GM19324 (cell line): ENCODE measurements at regions not wholly inside any gene's neighbourhood (a gene's known extent, or its start where the extent isn't known, plus 50 kb on each side); places are given as distances from the start of the nearest gene placed in this dataset.
"Not testable (repeated sequence)": the region's sequence is repeated elsewhere in the genome, so short reads cannot be mapped to it uniquely, and the experiment has no call there.

Experiments used
- ATAC-seq: cut with Tn5 transposase; IDR thresholded peaks from one replicate; pipeline ENCODE4 v1.9.1; 2021; ENCODE audit warnings: mild to moderate bottlenecking, moderate library complexity; ENCODE audit not compliant: unreplicated experiment, low FRiP score

DNA sequence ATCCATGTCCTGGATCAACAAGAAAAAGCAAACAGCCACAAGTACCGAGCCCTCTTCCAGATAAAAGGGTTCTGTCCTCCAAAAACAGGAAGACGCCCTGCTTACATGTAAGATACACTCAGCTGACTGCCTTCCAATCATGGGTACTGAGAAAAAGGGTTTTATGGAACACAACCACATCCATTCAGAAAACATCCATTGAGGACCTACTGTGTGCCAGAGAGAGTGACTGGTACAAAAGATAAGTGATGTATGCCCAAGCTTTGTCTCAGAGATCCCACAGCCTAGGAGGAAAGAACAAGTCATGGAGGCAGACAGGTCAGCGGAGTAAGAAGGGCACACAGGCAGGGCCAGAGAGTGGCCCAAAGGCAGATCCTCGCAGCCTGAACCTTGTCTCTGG lies 94.8 kb upstream of the SSTR4 start:
- ATAC-seq = no peak

DNA sequence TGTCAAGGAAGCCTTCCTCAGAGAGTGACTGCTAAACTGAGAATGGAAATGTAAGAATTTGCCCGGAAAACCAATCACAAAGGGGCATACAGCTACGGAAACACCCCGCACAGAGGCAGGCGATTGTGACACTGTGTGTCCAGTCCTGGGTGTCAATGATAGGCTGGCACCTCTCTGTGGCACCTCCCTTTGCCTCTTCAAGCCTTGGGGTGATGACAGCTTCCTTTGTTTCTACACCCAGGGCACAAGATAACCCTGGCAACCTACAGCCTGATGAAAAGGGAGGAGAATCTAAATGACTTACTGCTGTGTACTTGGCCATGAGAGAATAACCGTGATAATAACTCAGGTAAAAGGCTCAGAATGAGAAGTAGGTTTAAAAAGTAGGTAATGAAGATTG lies 93.6 kb upstream of the SSTR4 start:
- ATAC-seq = no peak

DNA sequence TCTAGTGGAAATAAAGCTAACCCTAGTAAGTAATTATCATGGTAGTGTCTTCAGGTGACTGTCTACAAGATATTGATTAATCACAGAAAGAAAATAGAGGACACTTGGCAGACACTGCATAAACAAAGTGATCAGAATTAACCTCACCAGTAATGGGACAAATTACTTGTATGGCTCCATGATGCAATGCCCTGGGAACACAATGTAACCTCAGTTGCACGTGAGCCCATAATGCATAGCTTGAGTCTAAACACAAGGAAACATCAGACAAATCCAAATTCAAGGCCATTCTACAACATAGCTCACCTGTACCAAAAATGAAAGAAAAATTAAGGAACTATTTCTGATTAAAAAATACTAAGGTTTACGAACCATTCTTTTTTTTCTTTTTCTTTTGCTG lies 92.4 kb upstream of the SSTR4 start:
- no peak for ATAC-seq

DNA sequence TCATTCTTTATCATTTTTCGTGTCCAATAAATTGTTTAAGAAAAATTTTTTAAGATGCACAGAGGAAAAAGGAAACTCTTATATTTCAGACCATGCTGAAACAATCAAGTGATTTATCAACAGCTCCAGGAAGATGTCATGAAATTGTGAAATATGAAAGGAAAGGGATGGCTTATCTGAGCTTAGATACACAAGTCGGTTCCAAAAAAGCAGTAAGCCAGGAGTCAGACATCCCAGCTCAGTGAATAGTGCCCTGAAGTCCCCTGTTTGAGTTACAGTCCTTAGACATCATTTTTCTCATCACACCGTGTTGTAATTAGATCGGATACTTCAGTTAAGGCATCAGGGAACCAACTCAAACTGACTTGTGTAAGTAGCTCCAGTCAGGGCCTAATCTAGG lies 91.0 kb upstream of the SSTR4 start:
- ATAC-seq = no peak

DNA sequence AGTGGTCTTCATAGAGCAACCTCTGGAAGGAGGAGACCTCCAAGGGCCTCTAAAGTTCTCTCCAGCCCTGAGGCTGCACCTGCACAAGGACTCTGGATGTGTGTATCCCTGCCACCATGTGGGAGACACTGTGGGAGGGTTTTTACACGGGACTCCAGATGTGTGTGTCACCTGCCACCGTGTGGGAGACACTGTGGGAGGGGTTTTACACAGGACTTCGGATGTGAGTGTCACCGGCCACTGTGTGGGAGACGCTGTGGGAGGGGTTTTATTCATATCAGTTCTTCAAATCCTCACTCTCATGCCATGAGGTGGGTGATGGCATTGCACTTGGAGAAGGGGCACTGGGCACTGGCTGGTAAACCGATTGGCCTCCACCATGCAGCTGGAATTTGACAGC lies 90.2 kb upstream of the SSTR4 start:
- ATAC-seq = no peak

DNA sequence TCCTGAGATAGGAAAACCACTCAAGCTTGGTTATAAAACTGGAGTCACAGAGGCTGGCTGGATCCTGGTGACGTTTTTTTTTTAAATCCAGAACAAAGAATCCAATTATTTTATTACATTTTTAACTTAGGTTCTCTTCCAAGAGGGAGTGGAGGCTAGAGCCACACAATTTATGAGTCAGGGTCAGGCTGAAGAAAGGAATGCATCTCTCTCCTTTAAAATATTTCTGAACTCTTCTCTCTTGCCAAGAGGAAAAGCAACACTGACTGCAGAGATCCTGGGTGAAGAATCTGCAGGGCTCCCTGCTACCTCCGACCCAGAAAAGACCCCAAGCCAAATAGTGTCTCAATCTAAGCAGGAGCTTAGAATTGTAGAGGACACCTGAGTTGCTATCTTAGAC lies 88.5 kb upstream of the SSTR4 start:
- ATAC-seq = no peak

DNA sequence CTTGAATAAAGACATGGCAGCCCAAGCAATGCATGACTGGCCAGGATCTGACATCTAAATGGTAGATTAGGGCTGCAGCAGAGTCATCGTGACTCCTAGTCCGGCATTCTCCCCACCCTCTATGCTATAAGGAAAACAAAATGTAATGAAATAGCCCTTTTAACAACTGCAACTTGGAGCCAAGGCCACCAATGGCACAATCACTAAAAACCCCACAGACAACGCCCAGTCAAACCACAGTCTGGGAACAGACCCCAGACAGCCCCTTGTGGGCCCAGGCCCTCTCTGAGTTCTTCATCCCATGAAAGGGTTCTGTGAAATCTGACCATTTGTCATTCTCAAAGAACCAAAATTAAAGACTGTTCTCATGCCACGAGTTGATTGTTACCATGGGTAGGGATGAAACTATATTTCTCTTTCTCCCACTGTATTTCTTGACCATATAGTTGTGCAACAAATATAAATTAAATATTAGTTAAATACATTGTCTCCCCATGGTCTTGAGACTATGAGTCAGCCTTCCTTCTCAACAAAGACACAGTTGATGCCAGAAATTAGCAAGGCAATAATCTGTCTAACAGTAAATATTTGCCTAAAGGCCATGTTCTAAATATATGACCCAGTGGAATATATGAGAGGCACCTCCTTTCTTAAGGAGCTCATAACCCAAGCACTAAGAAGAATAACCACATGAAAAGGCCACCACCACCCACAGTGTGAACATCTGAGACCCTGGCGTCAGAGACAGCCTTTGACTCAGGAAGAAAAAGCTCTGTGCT lies 85.6 kb upstream of the SSTR4 start:
- no peak for ATAC-seq

DNA sequence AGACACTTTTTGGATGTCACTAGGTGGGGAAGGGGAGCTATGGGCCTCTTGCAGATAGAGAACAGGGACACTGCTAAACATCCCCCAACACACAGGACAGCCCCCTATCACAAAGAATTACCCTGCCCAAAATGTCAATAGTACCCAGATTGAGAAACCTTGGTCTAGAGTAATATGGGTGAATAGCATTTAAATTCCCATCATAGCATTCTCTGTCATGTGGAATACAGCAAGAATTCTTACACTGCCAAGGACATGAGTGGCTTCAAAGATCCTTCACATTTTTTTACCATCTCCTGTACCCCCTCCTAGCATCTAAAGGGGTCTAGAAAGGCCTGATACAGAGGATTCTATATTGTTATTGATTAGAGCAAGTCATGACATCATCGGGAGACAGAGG lies 83.1 kb upstream of the SSTR4 start:
- no peak for ATAC-seq

DNA sequence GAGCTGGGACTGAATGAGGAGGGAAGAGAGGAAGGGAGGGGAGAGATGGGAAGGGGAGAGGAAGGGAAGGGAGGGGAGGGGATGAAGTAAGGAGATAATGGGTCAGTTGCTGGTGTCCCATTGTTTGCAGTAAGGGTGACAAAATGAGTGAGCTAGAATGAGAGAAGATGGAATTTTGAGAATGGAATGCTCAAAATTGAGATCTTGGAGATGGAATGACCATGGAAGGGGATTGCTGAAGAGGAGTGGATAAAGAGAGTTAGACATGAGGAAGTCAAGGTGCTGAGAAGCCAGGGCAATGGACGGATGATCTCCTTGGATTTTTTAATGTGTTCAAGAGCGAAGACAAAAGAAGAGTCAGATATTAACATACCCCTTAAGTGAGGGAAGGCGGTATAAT lies 80.5 kb upstream of the SSTR4 start:
- ATAC-seq = no peak

DNA sequence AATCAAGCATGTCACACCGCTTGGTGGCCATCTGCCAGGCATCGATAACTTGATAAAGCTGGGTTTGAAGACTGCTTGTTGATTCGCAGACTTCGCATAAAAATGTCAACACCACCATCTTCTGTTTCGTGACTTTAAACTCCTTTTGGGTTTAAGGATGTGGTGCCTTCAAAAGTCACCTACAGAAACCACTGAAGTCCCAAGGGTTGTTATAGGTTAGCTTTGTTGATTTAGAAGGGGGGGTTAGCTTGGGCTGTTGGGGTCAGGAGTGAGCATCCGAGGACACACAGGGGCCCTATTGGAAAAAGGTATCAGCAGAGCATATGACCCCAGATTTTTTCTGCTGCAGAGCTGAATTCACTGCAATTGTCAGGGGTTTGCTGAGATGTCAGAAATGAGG lies 76.7 kb upstream of the SSTR4 start:
- ATAC-seq = no peak

DNA sequence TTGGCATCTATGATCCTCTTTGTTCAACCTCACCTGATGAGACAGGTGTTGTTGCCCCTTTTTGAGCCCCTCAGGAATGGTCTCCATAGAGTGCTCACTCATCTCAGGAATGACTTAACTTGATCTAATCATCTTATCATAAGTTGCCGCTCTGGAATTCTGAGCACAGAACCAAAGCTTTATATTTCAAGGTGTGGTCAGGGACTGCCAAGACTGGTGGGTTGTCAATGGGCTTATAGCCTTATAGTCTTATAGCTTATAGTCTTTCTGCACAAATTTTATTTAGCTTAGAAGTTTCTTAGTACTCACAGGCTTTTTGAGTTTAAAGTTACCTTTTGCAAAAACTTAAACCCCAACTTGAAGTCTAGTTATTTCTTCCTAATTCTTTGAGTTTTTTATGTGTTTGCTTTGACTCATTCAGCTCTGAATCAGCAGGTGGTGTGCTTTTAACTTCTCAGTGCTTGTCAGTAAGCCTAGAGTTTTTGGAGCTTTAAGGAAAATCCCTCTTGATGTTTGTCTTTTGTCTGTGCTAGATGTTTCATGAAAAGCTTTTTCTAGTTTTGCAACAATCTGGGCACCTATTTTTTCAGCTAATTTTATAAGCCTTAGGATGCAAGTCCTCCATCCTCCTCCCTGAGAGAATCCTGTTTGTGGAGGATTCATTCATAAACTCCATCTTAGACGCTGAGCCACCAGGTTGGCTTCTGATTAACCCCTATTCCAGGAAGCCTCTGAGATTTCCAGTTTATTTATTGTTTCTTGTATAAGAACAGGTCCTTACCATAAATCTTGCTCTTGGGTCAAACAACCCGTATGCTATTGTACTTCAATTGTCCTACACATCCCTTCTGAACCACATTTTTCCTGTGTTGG lies 72.3 kb upstream of the SSTR4 start:
- no peak for ATAC-seq

DNA sequence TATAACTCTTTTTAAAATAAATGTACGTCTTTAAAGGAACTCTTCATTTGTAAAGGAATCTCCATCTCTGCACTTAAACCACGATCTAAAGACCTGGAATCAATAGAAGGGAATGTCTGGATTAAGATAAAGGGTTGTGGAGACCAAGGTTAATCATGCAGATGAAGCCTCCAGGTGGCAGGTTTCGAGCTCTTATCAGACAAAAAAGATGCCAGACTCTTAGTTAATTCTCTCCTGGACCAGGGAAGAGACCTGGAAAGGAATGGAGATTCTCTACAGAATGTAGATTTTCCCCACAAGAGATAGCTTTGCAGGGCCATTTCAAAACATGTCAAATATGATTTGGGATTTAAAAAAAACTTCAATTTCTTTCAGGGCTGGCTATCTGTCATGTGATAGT lies 71.5 kb upstream of the SSTR4 start:
- ATAC-seq = no peak

DNA sequence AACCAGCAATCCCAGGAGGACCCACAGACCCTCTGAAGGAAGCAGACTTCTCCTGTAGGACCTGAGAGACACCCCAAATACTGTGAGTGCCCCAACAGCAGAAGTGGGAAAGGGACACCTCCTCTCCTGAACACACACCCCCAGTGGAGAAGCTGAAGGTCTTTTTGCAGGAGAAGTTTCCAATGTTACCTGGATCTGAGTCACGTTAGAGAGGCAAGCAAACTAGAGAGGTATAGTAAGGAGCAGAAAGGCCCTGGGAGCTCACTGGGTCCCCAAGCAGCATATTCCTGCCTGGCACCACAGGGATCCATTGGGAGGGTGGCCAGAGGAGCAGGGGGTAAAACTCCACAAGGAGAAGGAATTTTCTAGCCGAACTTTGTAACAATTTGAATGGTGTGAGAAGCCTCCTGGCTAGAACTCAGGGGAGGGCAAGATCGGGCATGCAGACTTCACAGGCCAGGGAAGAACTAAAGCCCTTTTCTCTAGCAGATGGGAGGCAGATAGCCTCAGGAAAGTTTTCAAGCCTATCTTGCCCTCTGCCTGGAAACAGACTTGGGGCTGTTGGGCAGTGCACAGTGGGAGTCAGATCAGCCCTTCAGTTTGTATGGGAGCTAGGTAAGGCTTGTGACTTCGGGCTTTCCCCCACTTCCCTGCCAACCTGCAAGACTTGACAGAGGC lies 68.2 kb upstream of the SSTR4 start:
- ATAC-seq = no peak

DNA sequence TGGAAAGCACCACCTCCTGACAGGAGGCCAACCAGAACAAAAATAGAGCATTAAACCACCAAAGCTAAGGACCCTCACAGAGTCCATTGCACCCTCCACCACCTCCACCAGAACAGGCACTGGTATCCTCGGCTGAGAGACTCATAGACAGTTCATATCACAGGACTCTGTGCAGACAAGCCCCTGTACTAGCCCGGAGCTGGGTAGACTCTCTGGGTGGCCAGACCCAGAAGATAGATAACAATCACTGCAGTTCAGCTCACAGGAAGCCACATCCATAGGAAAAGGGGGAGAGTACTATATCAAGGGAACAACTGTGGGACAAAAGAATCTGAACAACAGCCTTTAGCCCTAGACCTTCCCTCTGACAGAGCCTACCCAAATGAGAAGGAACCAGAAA lies 67.4 kb upstream of the SSTR4 start:
- ATAC-seq = not testable (repeated sequence)

DNA sequence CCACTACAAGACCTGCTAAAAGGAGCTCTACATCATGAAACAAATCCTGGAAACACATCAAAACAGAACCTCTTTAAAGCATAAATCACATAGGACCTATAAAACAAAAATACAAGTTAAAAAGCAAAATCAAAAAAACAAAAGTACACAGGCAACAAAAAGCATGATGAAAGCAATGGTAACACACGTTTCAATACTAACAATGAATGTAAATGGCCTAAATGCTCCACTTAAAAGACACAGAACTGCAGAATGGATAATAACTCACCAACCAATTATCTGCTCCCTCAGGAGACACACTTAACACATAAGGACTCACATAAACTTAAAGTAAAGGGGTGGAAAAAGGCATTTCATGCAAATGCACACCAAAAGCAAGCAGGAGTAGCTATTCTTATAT lies 66.1 kb upstream of the SSTR4 start:
- ATAC-seq = not testable (repeated sequence)

DNA sequence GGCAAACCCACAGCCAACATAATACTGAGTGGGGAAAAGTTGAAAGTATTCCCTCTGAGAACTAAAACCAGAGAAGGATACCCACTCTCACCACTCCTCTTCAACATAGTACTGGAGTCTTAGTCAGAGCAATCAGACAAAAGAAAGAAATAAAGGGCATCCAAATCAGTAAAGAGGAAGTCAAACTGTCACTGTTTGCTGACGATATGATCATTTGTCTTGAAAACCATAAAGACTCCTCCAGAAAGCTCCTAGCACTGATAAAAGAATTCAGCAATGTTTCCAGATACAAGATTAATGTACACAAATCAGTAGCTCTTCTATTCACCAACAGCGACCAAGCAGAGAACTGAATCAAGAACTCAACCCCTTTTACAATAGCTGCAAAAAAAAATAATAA lies 64.0 kb upstream of the SSTR4 start:
- not testable (repeated sequence) for ATAC-seq

DNA sequence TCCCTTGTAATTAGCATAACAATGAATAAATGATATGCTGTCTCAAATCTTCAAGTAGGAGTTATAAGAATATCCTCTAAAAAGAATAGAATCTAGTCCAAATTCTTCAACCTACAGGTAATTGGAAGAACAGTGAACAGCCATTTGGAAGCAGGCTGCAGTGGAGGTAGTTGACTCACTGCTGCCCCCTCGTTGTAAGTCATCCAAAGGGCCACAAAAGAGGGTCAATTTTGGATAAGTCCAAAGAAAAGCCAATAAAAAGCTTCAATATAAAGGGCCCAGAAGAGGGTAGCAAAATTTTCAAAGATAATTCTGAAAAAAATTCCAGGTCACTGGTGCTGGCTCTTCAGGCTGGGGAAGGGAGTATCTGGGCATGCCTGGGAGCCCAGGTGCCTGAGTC lies 60.8 kb upstream of the SSTR4 start:
- ATAC-seq = no peak

DNA sequence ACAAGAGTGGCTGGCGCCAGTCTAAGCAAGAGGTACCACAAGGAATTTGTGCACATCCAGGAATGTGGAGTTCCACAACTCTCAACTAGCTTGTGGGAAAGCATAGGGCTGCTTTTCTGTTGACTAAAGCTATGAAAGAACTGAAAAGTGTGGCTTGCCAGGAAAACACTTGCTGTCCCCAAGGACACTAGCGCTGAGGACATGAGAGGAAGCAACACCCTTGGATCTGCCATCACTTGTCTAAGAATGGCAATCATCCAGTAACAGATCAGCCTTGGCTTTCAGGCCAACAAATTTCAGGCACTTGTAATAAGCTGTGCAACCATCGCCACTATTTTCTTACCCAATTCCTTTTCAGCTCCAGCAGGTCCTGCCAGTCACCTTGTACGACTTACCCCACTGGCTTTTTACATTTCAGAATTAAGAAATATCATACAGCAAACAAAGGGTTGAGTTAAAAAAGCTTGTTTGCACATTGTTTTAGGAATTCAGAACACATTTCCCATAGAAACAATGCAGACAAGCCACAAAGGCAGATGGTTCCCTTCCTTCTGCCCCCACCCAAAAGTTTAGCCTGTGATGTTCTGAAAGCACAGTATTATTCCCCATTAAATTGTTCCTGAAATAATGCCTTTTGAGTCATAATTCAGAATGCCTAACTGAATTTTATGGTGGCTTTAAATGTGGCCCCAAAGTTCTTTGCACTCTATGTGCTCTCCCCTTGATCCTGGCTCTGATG lies 57.9 kb upstream of the SSTR4 start:
- ATAC-seq = no peak

DNA sequence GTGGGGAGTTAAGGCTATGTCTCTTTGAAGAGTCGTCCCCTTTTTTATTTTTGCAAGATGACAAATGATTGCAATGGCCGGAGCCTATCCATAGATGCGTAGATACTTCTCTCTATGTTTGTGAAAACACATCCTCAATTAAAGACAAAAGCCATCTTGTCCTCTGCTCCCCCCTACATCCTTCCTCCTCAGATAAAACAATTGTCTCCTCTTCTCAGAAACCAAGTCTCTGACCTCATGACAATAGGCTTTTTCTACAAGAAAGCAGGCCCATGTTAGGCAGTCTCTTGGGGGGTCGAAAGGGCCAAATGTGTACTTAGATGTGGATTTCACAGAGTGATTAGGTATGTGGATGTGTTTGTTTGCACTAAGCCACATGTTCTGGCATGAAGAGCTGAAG lies 51.1 kb upstream of the SSTR4 start:
- ATAC-seq = no peak

DNA sequence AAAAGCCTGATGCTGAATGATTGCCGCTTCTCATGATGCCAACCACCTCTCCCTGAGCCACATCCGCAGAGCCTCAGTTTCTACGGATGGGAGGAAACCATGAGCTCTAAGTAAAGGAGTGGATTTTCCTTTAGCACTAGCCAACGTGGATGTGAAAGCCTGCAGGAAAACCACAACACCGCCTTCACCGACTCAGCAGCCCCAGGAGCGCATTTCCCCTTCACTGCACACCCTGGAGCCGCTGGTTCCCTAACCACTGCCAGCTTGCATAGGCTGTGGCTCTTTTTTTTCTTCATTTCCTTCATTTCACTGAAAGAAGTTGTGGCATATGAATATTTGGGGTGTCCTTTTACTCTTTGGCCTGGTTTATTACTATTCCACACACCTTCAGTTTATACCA lies 50.5 kb upstream of the SSTR4 start:
- ATAC-seq = no peak
